HG03139 (cell line): ENCODE measurements at regions not wholly inside any gene's neighbourhood (a gene's known extent, or its start where the extent isn't known, plus 50 kb on each side); places are given as distances from the start of the nearest gene placed in this dataset.
"Not testable (repeated sequence)": the region's sequence is repeated elsewhere in the genome, so short reads cannot be mapped to it uniquely, and the experiment has no call there.

Experiments used
- ATAC-seq: cut with Tn5 transposase; IDR thresholded peaks from one replicate; pipeline ENCODE4 v1.9.1; 2021; ENCODE audit not compliant: unreplicated experiment

DNA sequence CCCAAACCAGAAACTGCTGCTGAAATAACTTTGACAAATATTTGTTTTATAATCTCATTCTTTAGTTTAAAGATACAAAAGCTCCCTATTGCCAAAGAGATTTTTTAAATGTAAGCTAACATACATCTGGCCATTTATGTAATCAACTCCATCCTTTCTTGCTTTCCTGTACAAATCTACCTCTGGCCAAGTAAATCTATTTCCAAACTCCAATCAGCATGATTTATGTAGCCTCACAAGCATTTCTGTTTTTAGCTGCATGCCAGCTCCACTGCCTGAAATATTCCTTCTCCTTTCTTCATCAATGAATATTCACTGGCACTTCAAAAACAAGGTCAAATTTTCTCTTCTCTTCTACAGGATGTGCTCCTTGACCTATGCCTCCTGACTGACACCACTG, 80.0 kb downstream of the SHOX2 start:
- no peak for ATAC-seq

DNA sequence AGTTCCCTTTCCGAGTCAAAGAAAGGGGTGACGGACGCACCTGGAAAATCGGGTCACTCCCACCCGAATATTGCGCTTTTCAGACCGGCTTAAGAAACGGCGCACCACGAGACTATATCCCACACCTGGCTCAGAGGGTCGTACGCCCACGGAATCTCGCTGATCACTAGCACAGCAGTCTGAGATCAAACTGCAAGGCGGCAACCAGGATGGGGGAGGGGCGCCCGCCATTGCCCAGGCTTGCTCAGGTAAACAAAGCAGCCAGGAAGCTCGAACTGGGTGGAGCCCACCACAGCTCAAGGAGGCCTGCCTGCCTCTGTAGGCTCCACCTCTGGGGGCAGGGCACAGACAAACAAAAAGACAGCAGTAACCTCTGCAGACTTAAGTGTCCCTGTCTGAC, 86.3 kb downstream of the SHOX2 start:
- not testable (repeated sequence) for ATAC-seq

DNA sequence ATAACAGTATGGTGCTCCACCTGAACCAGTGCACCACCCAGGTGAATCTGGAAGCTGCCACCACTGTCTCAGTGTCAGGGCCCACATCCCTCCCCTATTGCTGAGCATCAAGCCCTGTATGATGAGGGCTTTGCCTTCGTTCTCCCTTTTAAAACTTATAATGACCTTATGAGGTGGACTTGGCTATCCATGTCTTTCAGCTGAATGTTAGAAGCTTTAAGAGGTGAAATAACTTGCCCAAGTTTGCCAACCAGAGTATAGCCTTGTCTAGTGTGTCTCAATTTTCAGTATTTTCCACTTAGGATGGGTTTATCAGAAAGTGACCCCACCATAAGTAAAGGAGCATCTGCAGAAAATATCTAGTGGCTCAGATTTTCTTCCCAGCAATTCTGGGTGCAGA, 87.8 kb downstream of the SHOX2 start:
- ATAC-seq, result no peak

DNA sequence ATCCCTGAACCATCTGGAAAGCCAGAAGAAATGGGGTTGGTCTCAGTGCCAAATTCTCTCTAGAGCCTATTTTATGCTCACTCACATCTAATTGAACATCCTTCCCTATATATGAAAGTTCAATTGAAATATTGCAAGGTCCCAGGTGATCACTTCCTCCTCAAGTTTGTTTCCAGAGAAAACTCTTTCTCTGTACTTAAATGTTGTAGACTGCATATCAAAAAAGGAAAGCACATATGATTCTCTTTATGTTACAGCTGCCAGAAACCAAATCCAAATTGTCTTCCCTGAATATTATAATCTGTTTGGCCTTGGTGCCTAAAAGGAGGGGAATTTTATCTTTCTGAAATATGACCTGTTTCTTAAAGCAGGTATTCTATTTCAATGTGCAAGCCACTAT, 93.3 kb downstream of the SHOX2 start:
- no peak for ATAC-seq

DNA sequence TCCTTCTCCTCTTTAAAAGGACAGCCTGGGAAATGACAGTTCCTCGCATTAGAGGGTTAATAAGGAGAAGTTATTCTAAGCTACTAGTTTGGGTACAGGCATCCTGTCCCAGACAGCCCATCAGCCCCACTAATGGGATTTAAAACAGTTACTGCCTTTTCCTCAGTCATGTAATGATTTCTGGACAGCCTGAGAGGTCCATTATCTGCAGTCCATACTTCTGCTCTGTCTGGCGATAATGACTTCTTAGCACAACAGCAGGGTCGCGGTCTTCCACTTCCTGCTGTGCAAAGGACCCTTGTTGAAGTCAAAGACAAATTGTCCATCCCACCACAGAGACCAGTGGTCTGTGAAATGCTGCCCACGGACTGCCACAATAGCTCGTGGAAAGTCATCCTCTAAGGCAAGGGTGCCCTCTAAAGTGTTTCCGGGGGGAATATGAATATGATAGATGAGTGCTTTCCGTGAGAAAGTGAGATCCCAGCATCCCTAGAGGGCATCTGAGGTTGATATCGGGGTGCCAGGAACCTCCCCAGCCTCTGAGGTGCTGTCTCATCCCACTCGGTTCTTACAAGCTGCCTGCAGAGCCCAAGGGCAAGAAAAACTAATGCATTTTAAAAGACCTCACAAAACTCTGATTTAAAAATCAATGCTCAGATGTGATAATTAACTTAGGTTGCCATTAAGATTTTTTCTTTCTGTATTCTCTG, 100.7 kb downstream of the SHOX2 start:
- no peak for ATAC-seq

DNA sequence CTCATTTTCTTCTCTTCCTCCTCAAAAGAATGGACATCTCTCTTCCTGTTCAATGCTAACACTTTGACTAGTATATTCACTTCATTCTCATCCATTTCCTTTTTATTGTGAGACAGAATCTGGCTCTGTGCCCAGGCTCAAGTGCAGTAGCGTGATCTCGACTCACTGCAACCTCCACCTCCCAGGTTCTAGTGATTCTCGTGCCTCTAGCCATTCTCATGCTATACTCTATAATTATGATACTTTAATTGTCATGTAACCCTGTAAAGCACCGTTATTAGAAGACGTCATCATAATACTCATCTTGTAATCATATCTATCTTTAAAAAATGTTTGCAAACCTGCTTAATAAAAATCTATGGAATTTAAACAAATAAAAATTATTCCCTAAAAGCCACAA, 107.0 kb downstream of the SHOX2 start:
- no peak for ATAC-seq

DNA sequence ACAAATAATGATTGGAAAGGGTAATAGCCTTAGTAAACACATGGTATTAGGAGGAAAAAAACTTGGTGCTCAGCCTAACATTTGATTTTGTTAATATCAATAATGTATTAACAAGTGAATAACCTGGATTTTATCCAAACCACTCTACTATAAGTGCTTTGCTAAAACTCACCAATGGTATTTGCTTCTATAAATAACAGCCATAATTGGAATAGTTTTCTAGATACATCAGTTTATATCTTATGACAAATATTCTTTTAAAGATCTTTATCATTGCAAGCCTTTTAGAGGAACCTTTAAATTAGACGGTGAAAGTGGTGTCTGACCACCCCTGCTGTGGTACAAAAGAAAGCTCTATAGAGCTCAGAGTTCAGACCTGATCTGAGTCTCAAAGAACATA, 123.9 kb downstream of the SHOX2 start:
- no peak for ATAC-seq

DNA sequence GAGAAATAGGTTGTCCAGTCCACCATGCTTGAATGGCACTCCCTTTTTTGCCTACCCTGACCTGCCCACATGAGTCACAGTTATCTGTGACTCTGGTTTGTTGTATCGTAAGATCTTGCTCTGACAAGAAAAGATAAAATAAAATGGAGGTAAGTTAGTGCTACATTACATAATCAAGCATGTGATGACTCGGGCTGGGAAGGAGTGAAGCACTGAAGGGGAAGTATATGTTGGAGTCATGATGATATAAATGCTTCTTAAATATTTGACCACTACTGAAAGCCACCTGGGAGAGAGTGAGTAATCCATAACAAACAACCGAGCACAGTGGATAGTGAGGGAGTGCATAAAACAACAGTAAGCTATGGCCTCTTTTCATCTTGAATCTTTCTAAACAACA, 124.4 kb downstream of the SHOX2 start:
- ATAC-seq, result no peak

DNA sequence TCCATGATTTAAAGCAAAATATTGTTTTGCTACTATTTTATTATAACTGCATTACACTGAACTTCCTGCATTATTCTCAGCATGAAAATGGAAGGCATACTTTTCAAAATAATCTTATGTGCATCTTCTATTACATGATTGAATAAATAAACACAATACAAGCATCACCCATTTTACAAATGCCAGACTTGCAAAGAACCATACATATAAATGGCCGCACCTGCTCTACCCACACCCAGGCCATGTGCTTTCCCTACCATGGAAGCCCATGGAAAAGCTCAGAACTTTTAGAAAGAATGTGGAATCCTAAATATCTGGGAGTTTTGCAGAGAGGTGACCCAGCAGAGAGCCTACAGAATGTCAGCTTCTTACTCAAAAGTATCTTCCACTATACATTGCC, 127.2 kb downstream of the SHOX2 start:
- no peak for ATAC-seq

DNA sequence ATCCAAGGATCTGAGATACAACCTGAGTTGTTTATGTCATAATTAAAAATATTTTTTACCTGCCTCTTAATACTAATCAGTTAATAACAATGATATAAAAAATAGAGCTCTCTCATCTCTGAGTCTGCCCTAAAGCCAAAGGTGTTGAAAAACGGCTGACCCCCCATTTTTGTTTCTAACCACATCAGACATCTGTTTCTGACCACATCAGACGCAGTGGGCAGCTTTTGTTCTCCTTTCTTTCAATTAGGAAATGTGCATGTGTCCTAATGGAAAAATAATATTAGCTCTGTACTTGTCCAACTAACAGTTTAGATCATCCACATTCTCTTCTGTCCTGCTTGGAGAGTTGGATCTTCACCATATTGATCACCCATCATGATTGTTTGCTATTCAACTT, 144.6 kb downstream of the SHOX2 start:
- no peak for ATAC-seq

DNA sequence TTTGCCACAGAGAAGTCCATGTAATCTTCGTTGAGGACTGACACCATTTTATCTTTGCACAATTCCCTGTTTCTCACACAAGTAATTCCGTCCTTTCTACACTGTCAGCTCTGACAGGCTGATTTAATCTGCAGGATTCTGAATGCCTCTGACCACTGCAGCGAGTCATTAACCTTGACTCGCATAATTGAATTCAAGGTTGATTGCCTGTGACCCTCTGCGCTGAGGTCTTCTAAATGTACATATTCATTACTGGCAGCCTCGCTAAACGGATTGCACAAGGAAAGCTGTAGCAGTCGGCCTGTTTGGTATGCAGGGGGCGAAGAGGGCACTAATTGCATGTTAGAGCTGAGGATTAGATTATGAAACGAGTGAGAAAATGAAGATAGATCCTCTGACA, 147.8 kb downstream of the SHOX2 start:
- no peak for ATAC-seq

DNA sequence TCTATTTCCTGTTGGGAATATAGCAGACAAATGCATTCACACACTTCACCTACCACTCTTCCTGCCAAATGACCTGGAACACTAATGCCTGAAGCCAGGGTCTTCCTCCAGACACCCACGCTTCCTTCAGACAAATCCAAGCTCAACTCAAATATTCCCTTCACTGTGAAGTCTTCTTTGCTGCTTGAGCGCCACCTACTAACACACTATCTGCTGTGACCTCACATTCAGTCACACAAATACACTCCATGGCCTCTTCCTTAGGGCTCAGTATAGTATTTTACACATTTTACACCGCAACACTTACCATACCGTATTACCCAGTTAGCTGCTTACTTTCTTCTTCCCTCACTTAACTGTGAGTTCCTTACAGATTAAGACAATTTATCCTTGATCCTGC, 149.4 kb downstream of the SHOX2 start:
- no peak for ATAC-seq

DNA sequence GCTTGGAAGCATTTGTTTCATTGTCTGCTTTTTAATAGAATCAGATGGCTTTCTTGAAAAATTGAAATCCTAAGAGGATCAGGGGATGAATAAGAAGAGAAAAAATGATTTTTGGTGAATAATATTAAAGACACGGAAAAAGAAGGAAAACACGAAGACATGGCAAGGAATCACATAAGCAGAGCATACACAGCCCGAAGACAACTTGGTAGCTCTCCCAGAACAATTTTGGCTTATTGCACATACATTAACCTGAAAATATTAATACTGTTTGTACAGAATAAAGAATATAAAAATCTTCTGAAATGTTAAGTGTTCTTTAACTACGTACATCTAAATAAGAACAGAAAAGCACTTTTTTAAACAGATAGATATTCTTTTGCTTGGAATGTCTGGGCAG, 150.0 kb downstream of the SHOX2 start:
- no peak for ATAC-seq

DNA sequence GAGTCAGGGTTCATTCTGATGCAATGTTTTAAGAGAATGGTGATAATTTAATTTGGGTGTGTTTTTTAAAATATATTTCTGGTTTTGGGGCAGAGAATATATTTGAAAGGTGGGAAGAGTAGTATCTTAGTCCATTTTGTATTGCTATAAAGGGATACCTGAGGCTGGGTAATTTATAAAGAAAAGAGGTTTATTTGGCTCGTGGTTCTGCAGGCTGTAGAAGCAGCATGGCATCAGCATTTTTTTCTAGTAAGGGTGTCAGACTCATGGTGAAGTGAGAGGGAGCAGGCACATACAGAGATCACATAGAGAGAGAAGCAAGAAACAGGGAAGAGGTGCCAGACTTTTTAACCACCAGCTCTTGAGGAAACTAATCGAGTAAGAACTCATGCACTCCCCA, 152.7 kb downstream of the SHOX2 start:
- no peak for ATAC-seq

DNA sequence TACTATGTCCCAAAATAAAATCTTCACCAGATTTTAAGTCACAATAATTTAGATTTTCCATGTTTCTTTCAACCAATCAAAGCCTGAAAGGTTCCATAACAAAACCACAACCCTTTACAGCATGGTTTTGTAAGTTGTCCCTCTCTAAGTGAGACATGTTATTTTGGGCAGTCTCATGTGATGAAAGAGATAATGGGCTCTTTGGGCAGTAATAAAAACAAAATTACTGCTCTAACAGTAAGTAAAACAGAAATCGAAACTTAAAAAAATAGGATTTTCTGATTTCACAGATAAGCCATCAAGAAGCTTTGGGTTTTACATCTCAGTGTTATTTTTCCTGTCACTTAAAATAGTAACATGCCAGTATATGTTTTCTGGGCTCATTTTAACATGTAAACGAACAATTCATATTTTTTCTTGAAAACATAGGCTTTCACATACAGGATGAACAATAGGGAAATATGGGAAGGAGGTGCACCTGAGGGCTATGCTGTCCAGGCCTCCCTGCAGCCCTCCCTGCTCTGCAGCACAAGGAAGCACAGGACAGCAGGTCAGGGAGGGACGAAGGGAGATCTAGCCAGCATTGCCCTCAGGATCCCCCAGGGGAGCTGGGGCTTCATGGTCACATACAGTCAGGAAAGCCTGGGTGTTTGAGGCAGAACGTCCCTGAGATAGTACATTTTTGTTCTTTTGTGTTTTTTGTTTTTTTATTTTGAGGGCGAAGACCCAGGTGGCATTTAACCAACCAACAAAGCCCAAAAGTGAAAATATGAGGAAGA, 157.4 kb downstream of the SHOX2 start:
- ATAC-seq, result no peak

DNA sequence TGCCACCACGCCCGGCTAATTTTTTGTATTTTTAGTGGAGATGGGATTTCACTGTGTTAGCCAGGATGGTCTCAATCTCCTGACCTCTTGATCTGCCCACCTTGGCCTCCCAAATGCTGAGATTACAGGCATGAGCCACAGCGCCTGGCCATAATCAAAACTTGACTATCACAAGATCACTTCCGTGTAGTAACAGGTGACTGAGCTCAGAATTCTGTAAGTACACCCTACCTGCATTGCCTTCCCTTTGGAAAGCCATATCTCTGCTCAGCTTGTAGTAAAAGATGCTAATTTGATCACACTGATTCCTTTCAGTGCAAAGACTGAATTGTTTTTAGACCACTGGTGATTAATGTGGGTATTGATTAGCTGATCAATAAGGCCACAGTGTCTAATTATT, 167.1 kb downstream of the SHOX2 start:
- no peak for ATAC-seq

DNA sequence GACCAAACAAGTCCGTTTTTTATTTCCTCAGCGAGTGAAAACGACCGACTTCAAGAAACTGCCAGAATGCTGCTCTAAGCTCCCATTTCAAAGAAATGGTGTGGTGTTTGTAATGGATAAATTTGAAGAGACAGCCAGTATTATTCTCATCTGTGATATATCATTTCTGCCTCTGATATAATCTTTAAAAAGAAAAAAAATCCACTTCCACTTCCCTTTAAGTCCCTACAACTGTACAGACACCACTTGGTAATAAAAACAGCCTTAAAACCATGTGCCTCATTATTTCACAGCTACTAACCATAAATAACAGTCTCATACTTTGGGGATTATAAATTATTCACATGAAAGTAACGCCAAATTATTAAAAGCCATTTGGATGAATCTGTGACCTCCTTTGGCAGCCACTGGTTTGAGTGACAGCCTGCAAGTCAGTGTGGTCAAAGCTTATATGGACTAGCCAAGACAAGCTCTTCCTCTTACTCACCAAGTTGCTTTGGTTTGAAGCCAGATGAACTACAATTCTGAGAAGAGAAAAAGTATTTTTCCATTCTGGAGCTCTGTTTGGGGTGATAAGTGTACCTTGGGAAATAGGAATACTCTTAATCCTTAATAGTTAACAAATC, 168.0 kb downstream of the SHOX2 start:
- no peak for ATAC-seq

DNA sequence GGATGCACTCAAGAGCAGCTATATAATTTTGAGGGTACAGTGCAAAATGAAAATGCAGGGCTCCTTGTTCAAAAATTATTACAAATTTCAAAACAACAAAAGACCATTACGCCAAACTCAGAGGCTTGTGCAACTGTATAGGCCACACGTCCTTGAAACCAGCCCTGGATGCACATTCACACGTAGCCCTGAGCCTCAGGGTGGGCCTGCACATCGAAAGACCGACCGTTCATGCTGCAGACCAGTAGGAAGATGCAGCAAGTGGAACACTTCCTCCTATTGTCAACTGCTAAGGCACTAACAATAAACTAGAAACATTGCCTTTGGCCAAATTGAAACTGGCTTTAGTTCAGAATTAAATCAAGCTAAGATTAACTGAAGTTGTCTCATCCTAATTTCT, 174.7 kb downstream of the SHOX2 start:
- no peak for ATAC-seq

DNA sequence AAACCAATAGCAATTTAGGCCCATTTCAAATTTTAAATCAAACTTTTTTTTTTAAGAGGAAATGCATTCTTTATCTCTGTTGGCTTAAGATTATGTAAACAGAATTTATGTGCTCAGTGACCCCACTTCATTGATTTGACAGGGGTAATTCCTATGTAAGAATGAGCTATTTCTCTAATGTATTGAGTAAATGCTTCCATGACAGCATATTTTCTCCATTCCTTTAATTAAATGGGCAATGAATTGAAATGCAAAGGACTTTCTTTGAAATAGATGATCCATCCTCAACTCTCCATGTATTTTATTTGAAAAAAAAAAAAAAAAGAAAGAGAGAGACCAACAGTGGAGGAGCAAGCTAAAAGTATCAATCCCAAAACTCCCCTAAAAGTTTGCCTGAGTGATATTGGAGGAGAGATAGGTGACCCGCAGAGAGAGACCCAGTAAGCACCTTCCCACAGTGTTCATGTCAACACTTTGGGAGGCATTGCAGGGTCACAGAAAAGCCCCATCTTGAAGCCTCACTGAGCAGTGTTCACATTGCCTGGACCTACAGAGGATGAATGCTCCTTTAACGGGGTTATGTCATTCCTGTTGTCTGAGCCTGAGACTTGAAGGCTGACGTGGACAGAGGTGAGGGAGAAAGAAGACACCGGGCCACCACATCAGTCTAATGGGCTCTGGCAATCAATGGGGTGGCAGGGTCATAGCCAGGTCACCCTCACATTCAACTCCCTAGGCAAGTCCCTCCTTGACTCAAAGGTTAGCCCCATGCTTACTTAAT, 176.0 kb downstream of the SHOX2 start:
- no peak for ATAC-seq

DNA sequence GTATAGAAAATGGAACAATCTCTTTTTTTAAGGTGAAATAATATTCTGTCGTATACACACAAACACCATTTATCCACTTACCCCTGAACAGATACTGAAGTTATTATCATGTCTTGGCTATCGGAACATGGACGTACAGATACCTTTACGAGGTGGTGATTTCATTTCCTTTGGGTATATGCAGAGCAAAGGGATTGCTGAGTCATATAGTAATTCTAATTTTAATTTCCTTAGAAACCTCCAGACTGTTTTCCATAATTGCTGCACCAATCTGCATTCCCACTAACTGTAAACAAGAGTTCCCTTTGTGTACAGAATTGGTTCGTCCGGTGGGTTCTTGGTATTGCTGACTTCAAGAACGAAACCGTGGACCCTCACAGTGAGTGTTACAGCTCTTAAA, 179.4 kb downstream of the SHOX2 start:
- no peak for ATAC-seq

DNA sequence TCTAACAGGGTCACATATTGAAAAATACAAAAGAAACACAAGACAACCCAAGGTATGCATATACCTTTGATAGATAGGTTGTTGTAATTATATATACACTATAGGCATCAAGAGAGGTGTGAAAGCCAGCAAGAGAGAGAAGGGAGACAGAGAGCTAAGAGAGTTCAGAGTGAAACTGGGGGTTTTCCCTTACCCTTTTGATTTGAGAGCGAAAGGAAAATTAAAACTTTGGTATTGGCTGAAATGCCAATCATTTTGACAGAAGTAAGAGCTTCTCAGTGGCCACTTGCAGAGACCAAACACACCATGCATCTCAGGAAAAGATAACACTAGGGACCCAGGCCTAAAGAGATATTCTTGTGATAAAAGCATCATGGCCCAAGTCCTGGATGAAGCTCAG, 183.6 kb downstream of the SHOX2 start:
- ATAC-seq, result no peak

DNA sequence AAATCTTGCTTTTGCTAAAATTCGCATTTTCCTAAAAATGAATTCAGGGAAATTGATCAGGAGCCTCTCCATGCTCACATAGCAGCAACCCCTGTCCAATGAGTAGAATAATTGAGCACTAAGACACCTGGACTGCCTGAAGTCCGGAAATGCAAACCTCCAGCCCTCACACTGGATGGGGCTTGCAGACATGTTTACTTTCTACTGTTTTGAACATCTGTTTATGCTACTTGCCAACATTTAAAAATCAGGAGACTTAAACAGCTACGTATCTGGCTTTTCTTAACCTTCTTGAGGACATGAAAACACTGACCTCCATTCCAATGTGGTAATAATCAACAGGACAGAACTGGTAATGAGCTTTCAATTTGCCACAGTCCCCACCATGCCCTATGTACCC, 184.4 kb downstream of the SHOX2 start:
- ATAC-seq, result no peak
